ENCODE measurements at regions not wholly inside any gene's neighbourhood (a gene's known extent, or its start where the extent isn't known, plus 50 kb on each side); places are given as distances from the start of the nearest gene placed in this dataset.

GRCh38 chr3:190741788-190742187 lies 120.7 kb downstream of the GMNC start:
- H2BK5ac ChIP-seq (ENCODE audit: insufficient read length, low read length): no peak overlapping the region
- no peak overlapping the region for H3K9ac ChIP-seq (ENCODE audit: extremely low read depth, insufficient read length, low read length)
- H3K4ac ChIP-seq (ENCODE audit: low read depth, low read length): no peak overlapping the region
- H3K14ac ChIP-seq (ENCODE audit: insufficient read depth, low read length): no peak overlapping the region
- H3K23me2 ChIP-seq (ENCODE audit: insufficient read length, low read depth, low read length, poor library complexity, severe bottlenecking): no peaks in the 10 kb centered on the region
- no peak overlapping the region for H3K4me2 ChIP-seq (ENCODE audit: insufficient read depth, insufficient read length, low read length)
- H3K56ac ChIP-seq (ENCODE audit: insufficient read length, low read depth, low read length): no peak overlapping the region
- H3T11ph ChIP-seq (ENCODE audit: low read length): no peak overlapping the region
- no peaks in the 10 kb centered on the region for H4K20me1 ChIP-seq (ENCODE audit: control insufficient read depth, insufficient read depth, insufficient read length)
- no peak overlapping the region for H4K5ac ChIP-seq (ENCODE audit: insufficient read length, low read depth, low read length)
- Mint-ChIP-seq H3K9me3 (no peaks in the 10 kb centered on the region), H3K4me3 (no peak overlapping the region), H3K4me1 (peaks cover 9 to 20% of the 10 kb centered on the region in 2 experiments), H3K27me3 (ENCODE audit: low read depth) (no peaks in the 10 kb centered on the region), H3K36me3 (ENCODE audit: insufficient read depth in 1 of 3, low read depth in 3 of 3) (no peaks in the 10 kb centered on the region), H3K27ac (no peak overlapping the region)
- H3K23ac ChIP-seq (ENCODE audit: insufficient read length, low read depth, low read length): no peak overlapping the region
- TF ChIP-seq, protein P1, sequence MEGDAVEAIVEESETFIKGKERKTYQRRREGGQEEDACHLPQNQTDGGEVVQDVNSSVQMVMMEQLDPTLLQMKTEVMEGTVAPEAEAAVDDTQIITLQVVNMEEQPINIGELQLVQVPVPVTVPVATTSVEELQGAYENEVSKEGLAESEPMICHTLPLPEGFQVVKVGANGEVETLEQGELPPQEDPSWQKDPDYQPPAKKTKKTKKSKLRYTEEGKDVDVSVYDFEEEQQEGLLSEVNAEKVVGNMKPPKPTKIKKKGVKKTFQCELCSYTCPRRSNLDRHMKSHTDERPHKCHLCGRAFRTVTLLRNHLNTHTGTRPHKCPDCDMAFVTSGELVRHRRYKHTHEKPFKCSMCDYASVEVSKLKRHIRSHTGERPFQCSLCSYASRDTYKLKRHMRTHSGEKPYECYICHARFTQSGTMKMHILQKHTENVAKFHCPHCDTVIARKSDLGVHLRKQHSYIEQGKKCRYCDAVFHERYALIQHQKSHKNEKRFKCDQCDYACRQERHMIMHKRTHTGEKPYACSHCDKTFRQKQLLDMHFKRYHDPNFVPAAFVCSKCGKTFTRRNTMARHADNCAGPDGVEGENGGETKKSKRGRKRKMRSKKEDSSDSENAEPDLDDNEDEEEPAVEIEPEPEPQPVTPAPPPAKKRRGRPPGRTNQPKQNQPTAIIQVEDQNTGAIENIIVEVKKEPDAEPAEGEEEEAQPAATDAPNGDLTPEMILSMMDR (conservative IDR thresholded peaks at IDR 0.05): no peak
- no peaks in the 10 kb centered on the region for H3K27me3 ChIP-seq (ENCODE audit: insufficient read depth, low read length)
- H2BK120ac ChIP-seq (ENCODE audit: low read depth, low read length, poor library complexity, severe bottlenecking): no peak overlapping the region
- no peak overlapping the region for H4K8ac ChIP-seq (replicated peaks; ENCODE audit: insufficient read length, low read depth, low read length)
- H2BK15ac ChIP-seq (ENCODE audit: low read depth, low read length): no peak overlapping the region
- no peaks in the 10 kb centered on the region for H3K79me1 ChIP-seq (ENCODE audit: insufficient read depth, low read depth, low read length, poor library complexity, severe bottlenecking)
- H3K9me3 ChIP-seq (ENCODE audit: control insufficient read depth, low read depth, low read length): no peaks in the 10 kb centered on the region
- no peak overlapping the region for H2AFZ ChIP-seq (ENCODE audit: low read length)
- no peak overlapping the region for H3K27ac ChIP-seq (ENCODE audit: insufficient read length, low read depth, low read length)
- peaks cover 5% of the 10 kb centered on the region; the same call in 1 of the 2 replicates for H3K4me1 ChIP-seq (ENCODE audit: insufficient read depth, low read length)
- no peak overlapping the region for H2BK12ac ChIP-seq (ENCODE audit: insufficient read length, low read depth, low read length)
- H3K79me2 ChIP-seq (ENCODE audit: insufficient read depth, low read length): no peaks in the 10 kb centered on the region
- no peak overlapping the region for H2BK20ac ChIP-seq (ENCODE audit: low read depth, low read length, poor library complexity, severe bottlenecking)
- H3K18ac ChIP-seq (ENCODE audit: insufficient read length, low read depth, low read length): no peak overlapping the region
- H4K91ac ChIP-seq (ENCODE audit: insufficient read length, low read depth, low read length): no peak overlapping the region
- WGBS (ENCODE audit: extremely low coverage, insufficient read length, low lambda C conversion rate): no CpG with 5 or more reads among the region's 1 CpG
- no peak for DNase-seq
- H2AK5ac ChIP-seq (ENCODE audit: insufficient read length, low read length): no peak overlapping the region
